ENCODE measurements at regions not wholly inside any gene's neighbourhood (a gene's known extent, or its start where the extent isn't known, plus 50 kb on each side); places are given as distances from the start of the nearest gene placed in this dataset.

DNA sequence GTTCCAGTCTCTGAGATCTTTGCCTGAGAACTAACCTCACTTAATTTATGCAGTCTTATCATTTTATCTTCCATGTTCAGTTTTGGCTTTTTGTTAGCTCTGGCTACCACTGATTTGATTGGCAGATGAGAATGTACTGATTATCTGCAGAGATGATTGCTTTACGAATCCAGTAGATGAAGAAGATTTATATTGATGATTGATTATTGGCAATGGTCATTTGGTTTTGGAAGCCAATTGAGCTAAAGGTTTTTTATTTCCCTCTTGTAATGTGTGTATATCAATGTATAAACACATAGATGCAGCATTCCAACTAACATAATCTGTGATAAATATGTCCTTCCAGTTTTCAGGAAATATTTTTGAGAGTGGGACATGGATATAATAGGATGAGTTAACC, 763.6 kb downstream of the CDH11 start:
- TF ChIP-seq, protein P1, sequence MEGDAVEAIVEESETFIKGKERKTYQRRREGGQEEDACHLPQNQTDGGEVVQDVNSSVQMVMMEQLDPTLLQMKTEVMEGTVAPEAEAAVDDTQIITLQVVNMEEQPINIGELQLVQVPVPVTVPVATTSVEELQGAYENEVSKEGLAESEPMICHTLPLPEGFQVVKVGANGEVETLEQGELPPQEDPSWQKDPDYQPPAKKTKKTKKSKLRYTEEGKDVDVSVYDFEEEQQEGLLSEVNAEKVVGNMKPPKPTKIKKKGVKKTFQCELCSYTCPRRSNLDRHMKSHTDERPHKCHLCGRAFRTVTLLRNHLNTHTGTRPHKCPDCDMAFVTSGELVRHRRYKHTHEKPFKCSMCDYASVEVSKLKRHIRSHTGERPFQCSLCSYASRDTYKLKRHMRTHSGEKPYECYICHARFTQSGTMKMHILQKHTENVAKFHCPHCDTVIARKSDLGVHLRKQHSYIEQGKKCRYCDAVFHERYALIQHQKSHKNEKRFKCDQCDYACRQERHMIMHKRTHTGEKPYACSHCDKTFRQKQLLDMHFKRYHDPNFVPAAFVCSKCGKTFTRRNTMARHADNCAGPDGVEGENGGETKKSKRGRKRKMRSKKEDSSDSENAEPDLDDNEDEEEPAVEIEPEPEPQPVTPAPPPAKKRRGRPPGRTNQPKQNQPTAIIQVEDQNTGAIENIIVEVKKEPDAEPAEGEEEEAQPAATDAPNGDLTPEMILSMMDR (IDR thresholded peaks at IDR 0.05): no peak
- no peak for TF ChIP-seq POLR2A (IDR thresholded peaks at IDR 0.05)

Measured in thyroid gland (tissue), 4 donors.